Astrocyte (in vitro differentiated cells and primary cell): ENCODE measurements at regions not wholly inside any gene's neighbourhood (a gene's known extent, or its start where the extent isn't known, plus 50 kb on each side); places are given as distances from the start of the nearest gene placed in this dataset.

Source experiments
- EZH2 ChIP-seq: IDR thresholded peaks from 2 replicates; pipeline ENCODE4 v1.6.1; 2012; ENCODE audit warnings: mild to moderate bottlenecking, low read length, inconsistent platforms; ENCODE audit not compliant: insufficient read depth
- TF ChIP-seq, protein P1 (sequence below): IDR thresholded peaks from 2 replicates; pipeline ENCODE4 v1.5.1; 2011; ENCODE audit warnings: low read depth, mild to moderate bottlenecking, inconsistent platforms, low read length, moderate library complexity; ENCODE audit not compliant: insufficient read depth

DNA sequence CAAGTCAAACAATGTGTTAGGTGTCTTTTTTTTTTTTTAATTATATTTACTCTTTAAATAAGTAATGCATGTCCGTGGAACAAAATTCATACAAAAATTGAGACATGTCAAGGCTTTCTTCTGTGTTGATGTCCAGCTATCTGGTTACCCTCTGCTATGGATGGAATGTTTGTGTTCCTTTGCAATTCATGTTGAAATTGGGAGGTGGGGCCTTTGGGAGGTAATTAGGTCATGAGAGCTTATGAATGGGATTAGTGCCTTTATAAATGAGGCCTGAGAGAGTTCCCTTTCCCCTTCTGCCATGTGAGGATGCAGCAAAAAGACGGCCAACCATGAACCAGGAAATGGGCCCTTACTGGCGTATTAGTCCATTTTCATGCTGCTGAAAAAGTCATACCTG, 83.1 kb upstream of the KCNG1 start:
- TF ChIP-seq, protein P1, sequence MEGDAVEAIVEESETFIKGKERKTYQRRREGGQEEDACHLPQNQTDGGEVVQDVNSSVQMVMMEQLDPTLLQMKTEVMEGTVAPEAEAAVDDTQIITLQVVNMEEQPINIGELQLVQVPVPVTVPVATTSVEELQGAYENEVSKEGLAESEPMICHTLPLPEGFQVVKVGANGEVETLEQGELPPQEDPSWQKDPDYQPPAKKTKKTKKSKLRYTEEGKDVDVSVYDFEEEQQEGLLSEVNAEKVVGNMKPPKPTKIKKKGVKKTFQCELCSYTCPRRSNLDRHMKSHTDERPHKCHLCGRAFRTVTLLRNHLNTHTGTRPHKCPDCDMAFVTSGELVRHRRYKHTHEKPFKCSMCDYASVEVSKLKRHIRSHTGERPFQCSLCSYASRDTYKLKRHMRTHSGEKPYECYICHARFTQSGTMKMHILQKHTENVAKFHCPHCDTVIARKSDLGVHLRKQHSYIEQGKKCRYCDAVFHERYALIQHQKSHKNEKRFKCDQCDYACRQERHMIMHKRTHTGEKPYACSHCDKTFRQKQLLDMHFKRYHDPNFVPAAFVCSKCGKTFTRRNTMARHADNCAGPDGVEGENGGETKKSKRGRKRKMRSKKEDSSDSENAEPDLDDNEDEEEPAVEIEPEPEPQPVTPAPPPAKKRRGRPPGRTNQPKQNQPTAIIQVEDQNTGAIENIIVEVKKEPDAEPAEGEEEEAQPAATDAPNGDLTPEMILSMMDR: no peak
- TF ChIP-seq EZH2: no peak
